ENCODE measurements at regions not wholly inside any gene's neighbourhood (a gene's known extent, or its start where the extent isn't known, plus 50 kb on each side); places are given as distances from the start of the nearest gene placed in this dataset.

GRCh38 chr6:74750826-74751225, 455.0 kb downstream of the COL12A1 start:
- TF ChIP-seq, protein P1, sequence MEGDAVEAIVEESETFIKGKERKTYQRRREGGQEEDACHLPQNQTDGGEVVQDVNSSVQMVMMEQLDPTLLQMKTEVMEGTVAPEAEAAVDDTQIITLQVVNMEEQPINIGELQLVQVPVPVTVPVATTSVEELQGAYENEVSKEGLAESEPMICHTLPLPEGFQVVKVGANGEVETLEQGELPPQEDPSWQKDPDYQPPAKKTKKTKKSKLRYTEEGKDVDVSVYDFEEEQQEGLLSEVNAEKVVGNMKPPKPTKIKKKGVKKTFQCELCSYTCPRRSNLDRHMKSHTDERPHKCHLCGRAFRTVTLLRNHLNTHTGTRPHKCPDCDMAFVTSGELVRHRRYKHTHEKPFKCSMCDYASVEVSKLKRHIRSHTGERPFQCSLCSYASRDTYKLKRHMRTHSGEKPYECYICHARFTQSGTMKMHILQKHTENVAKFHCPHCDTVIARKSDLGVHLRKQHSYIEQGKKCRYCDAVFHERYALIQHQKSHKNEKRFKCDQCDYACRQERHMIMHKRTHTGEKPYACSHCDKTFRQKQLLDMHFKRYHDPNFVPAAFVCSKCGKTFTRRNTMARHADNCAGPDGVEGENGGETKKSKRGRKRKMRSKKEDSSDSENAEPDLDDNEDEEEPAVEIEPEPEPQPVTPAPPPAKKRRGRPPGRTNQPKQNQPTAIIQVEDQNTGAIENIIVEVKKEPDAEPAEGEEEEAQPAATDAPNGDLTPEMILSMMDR (IDR thresholded peaks at IDR 0.05) = no peak
- TF ChIP-seq POLR2A (IDR thresholded peaks at IDR 0.05) = no peak
